Ovary (tissue), 7 donors: ENCODE measurements at regions not wholly inside any gene's neighbourhood (a gene's known extent, or its start where the extent isn't known, plus 50 kb on each side); places are given as distances from the start of the nearest gene placed in this dataset.

Experiments
- DNase-seq, 5 donors: peaks; one replicate each; pipeline ENCODE4 v3.0.0-alpha.2; 2019 to 2020
- H3K27ac ChIP-seq, 2 donors: fragments of 200-600 bp; one replicate each; pipeline versions ENCODE4 v1.5.1 to v1.8.0; 2019 to 2022
- H3K27me3 ChIP-seq: fragments of 200-600 bp; one replicate; pipeline ENCODE4 v1.8.0; 2022
- H3K36me3 ChIP-seq: fragments of 200-600 bp; sonication (generic); one replicate; pipeline ENCODE4 v1.5.1; 2019
- H3K4me1 ChIP-seq: one replicate; pipeline ENCODE4 v1.8.1; 2013; ENCODE audit warnings: mild to moderate bottlenecking, moderate library complexity; ENCODE audit not compliant: insufficient read depth
- H3K4me3 ChIP-seq: fragments of 200-600 bp; sonication (generic); one replicate; pipeline ENCODE4 v1.5.1; 2017
- H3K9me3 ChIP-seq, 2 donors: fragments of 200-600 bp in 1 of 2; sonication (generic) in 1 of 2; one replicate each; pipeline versions ENCODE4 v1.5.1 to v1.8.1; 2013 to 2019; ENCODE audit warnings: mild to moderate bottlenecking in 1 of 2, moderate library complexity in 1 of 2
- CTCF ChIP-seq, 3 donors: fragments of 450-650 bp in 2 of 3; fragments of 200-600 bp in 1 of 3; IDR thresholded peaks; one replicate each; pipeline versions ENCODE4 v1.5.1 to v1.8.0; 2016 to 2022; ENCODE audit warnings: antibody characterized with exemption in 3 of 3, mild to moderate bottlenecking in 1 of 3
- EP300 ChIP-seq: sonication (generic); formaldehyde crosslinking; IDR thresholded peaks from one replicate; pipeline ENCODE4 v1.6.1; 2017; ENCODE audit warnings: antibody characterized with exemption
- POLR2A ChIP-seq: fragments of 450-650 bp; IDR thresholded peaks from one replicate; pipeline ENCODE4 v1.6.1; 2017; ENCODE audit warnings: antibody characterized with exemption, mild to moderate bottlenecking, moderate library complexity
- WGBS, 3 donors: extraction: QIAGEN DNeasy Blood & Tissue Kit in 1 of 3; methylation state at CpG; one replicate each; pipeline versions ENCODE4 v1.1.5 to v1.1.7; 2013 to 2017; 5-methylcytosine and 5-hydroxymethylcytosine counted together
- intact Hi-C, 4 donors: fragments of 100-400 bp; cut with DNase I; formaldehyde crosslinking; loops; one replicate each; pipeline versions ENCODE4 v1.11.0 to v1.15.1; 2022 to 2023
- donor health status: DM: no; HTN: no; CAD: no; lungs with moderate emphysema.
- donor health status: DM: no; HTN: no; CAD: no.
- donor health status: Bipolar disorder and iron deficiency.
- donor health status: DM: no; HTN: no; CAD: no.
- donor health status: DM: yes; HTN: yes; CAD: no.

GRCh38 chr7:136064627-136065237 lies 87.6 kb upstream of the MTPN start:
- TF ChIP-seq EP300 = no peak
- no peak for TF ChIP-seq CTCF (IDR thresholded peaks at IDR 0.05)
- no peak for TF ChIP-seq POLR2A
- Histone ChIP-seq H3K36me3 (no peaks in the 10 kb centered on the region), H3K27ac (no peak overlapping the region), H3K27me3 (no peaks in the 10 kb centered on the region), H3K9me3 (no peaks in the 10 kb centered on the region), H3K4me1 (no peaks in the 10 kb centered on the region), H3K4me3 (no peak overlapping the region)
- intact Hi-C loops = no loop called here
- no peak for DNase-seq

GRCh38 chr7:136064081-136064480 lies 86.9 kb upstream of the MTPN start:
- intact Hi-C loops = no loop called here
- H3K9me3 ChIP-seq = no peaks in the 10 kb centered on the region
- H3K27me3 ChIP-seq = no peaks in the 10 kb centered on the region
- H3K36me3 ChIP-seq = no peaks in the 10 kb centered on the region
- TF ChIP-seq EP300 (no peak), CTCF (IDR thresholded peaks at IDR 0.05) (no peak), POLR2A (no peak)
- no peaks in the 10 kb centered on the region for H3K4me1 ChIP-seq
- 76 to 79% (median 79%) methylated on average over 4 of the region's 4 CpGs for WGBS, 3 donors
- no peak for DNase-seq
- no peak overlapping the region for H3K27ac ChIP-seq
- no peak overlapping the region for H3K4me3 ChIP-seq

GRCh38 chr7:136063326-136063666 lies 86.1 kb upstream of the MTPN start:
- no peaks in the 10 kb centered on the region for H3K36me3 ChIP-seq
- intact Hi-C loops = no loop called here
- WGBS, 3 donors = 89 to 91% (median 90%) methylated on average over 3 of the region's 3 CpGs
- no peak overlapping the region for H3K27ac ChIP-seq
- H3K4me1 ChIP-seq = no peaks in the 10 kb centered on the region
- DNase-seq = no peak
- no peaks in the 10 kb centered on the region for H3K27me3 ChIP-seq
- no peaks in the 10 kb centered on the region for H3K9me3 ChIP-seq
- TF ChIP-seq EP300 = no peak
- no peak for TF ChIP-seq POLR2A
- no peak overlapping the region for H3K4me3 ChIP-seq

- WGBS, 3 donors = 60 to 63% (median 63%) methylated on average over 4 of the region's 4 CpGs
- H3K27ac ChIP-seq = no peak overlapping the region
- intact Hi-C loops = no loop called here
- no peaks in the 10 kb centered on the region for H3K9me3 ChIP-seq
- H3K4me3 ChIP-seq = no peak overlapping the region
- no peak for DNase-seq
- no peak for TF ChIP-seq POLR2A
- no peak for TF ChIP-seq CTCF (IDR thresholded peaks at IDR 0.05)
- TF ChIP-seq EP300 = no peak
- H3K27me3 ChIP-seq = no peaks in the 10 kb centered on the region
- H3K4me1 ChIP-seq = no peaks in the 10 kb centered on the region
- no peaks in the 10 kb centered on the region for H3K36me3 ChIP-seq
These were observed 85.6 kb upstream of the MTPN start for GRCh38 chr7:136062625-136063325.

GRCh38 chr7:136061433-136061832 lies 84.3 kb upstream of the MTPN start:
- 97% methylated on average over 3 of the region's 3 CpGs for WGBS, 3 donors
- Histone ChIP-seq H3K27ac (no peak overlapping the region), H3K4me3 (no peak overlapping the region), H3K4me1 (no peaks in the 10 kb centered on the region), H3K27me3 (no peaks in the 10 kb centered on the region), H3K36me3 (no peaks in the 10 kb centered on the region), H3K9me3 (no peaks in the 10 kb centered on the region)
- no peak for DNase-seq
- intact Hi-C loops = no loop called here
- TF ChIP-seq EP300 = no peak
